ENCODE measurements at regions not wholly inside any gene's neighbourhood (a gene's known extent, or its start where the extent isn't known, plus 50 kb on each side); places are given as distances from the start of the nearest gene placed in this dataset.
"Not testable (repeated sequence)": the region's sequence is repeated elsewhere in the genome, so short reads cannot be mapped to it uniquely, and the experiment has no call there.

- H3K36me3 Mint-ChIP-seq (ENCODE audit: low read depth), result peaks cover 11% of the 10 kb centered on the region
- H3K4me3 Mint-ChIP-seq, result no peak overlapping the region
- peaks cover 16% of the 10 kb centered on the region for H3K4me1 Mint-ChIP-seq
- no peak overlapping the region for H3K27ac Mint-ChIP-seq
- H3K9me3 Mint-ChIP-seq, result peaks cover 11% of the 10 kb centered on the region
- DNase-seq, result no peak
- TF ChIP-seq CTCF (IDR thresholded peaks at IDR 0.05), result no peak
- H3K27me3 Mint-ChIP-seq (ENCODE audit: low read depth, poor library complexity), result peaks cover 15% of the 10 kb centered on the region
Observed at GRCh38 chr2:11079136-11079824, 76.0 kb upstream of the SLC66A3 start.

GRCh38 chr2:11080253-11081115 lies 74.8 kb upstream of the SLC66A3 start:
- Mint-ChIP-seq H3K27me3 (ENCODE audit: low read depth, poor library complexity) (peaks cover 24% of the 10 kb centered on the region), H3K4me1 (peaks cover 16% of the 10 kb centered on the region), H3K4me3 (no peak overlapping the region), H3K36me3 (ENCODE audit: low read depth) (peaks cover 11% of the 10 kb centered on the region), H3K9me3 (peaks cover 11% of the 10 kb centered on the region), H3K27ac (peak overlapping the region; percentile 77)
- no peak for TF ChIP-seq CTCF (IDR thresholded peaks at IDR 0.05)
- DNase-seq, result no peak

- Mint-ChIP-seq H3K36me3 (ENCODE audit: low read depth) (peaks cover 11% of the 10 kb centered on the region), H3K27ac (no peak overlapping the region), H3K4me1 (peaks cover 11% of the 10 kb centered on the region), H3K9me3 (peaks cover 11% of the 10 kb centered on the region), H3K27me3 (ENCODE audit: low read depth, poor library complexity) (peaks cover 30% of the 10 kb centered on the region), H3K4me3 (no peak overlapping the region)
- no peak for DNase-seq
- TF ChIP-seq CTCF (IDR thresholded peaks at IDR 0.05), result no peak
Observed at GRCh38 chr2:11082880-11083279, 72.4 kb upstream of the SLC66A3 start.

GRCh38 chr2:11088821-11089220 lies 66.4 kb upstream of the SLC66A3 start:
- DNase-seq; H3K4me3 Mint-ChIP-seq; H3K9me3 Mint-ChIP-seq; H3K36me3 Mint-ChIP-seq (ENCODE audit: low read depth); H3K4me1 Mint-ChIP-seq: not testable (repeated sequence)
- peak overlapping the region; percentile 27 for H3K27ac Mint-ChIP-seq
- peaks cover 26% of the 10 kb centered on the region for H3K27me3 Mint-ChIP-seq (ENCODE audit: low read depth, poor library complexity)

- no peak for TF ChIP-seq CTCF (IDR thresholded peaks at IDR 0.05)
- H3K9me3 Mint-ChIP-seq, result no peaks in the 10 kb centered on the region
- no peak overlapping the region for H3K27ac Mint-ChIP-seq
- no peak overlapping the region for H3K4me3 Mint-ChIP-seq
- DNase-seq, result no peak
- H3K27me3 Mint-ChIP-seq (ENCODE audit: low read depth, poor library complexity), result peaks cover 27% of the 10 kb centered on the region
- no peaks in the 10 kb centered on the region for H3K36me3 Mint-ChIP-seq (ENCODE audit: low read depth)
- peaks cover 8% of the 10 kb centered on the region for H3K4me1 Mint-ChIP-seq
Observed at GRCh38 chr2:11090187-11090586, 65.1 kb upstream of the SLC66A3 start.

GRCh38 chr2:11092701-11093335 lies 62.4 kb upstream of the SLC66A3 start:
- Mint-ChIP-seq H3K4me3 (no peak overlapping the region), H3K9me3 (no peaks in the 10 kb centered on the region), H3K4me1 (peaks cover 8% of the 10 kb centered on the region), H3K27ac (no peak overlapping the region), H3K36me3 (ENCODE audit: low read depth) (no peaks in the 10 kb centered on the region), H3K27me3 (ENCODE audit: low read depth, poor library complexity) (peaks cover 21% of the 10 kb centered on the region)
- DNase-seq, result no peak
- no peak for TF ChIP-seq CTCF (IDR thresholded peaks at IDR 0.05)
